PC-3 (cell line): ENCODE measurements at regions not wholly inside any gene's neighbourhood (a gene's known extent, or its start where the extent isn't known, plus 50 kb on each side); places are given as distances from the start of the nearest gene placed in this dataset.

Experiments used
- ATAC-seq: fragments of 200-7000 bp; cut with Tn5 transposase; 2 replicates; pipeline ENCODE4 v1.9.1; 2020; ENCODE audit warnings: mild to moderate bottlenecking, moderate library complexity
- BruUV-seq: library from RNA; stranded (reverse); fragments of 400-500 nt; replicated peaks from 2 replicates; lab custom pipeline; 2021; lab: Mats Ljungman, UMichigan
- CTCF ChIA-PET: fragments of 300-600 bp; sonication (Branson Sonifier 250); formaldehyde crosslinking; loops from one replicate; lab custom pipeline; 2022; ENCODE audit warnings: antibody characterized with exemption; lab: Charles Lee
- POLR2A ChIA-PET: fragments of 300-600 bp; sonication (Branson Sonifier 250); formaldehyde crosslinking; loops from one replicate; lab custom pipeline; 2022; ENCODE audit warnings: antibody characterized with exemption; ENCODE audit not compliant: unreplicated experiment; lab: Charles Lee
- DNase-seq: peaks from one replicate; pipeline ENCODE4 v3.0.0-alpha.2; 2015
- H2AFZ ChIP-seq: fragments of 300-600 bp; sonication (generic); 2 replicates; pipeline ENCODE4 v1.6.0; 2016; ENCODE audit warnings: antibody characterized with exemption, low read length
- H3F3A ChIP-seq: fragments of 300-600 bp; sonication (generic); one replicate; pipeline ENCODE4 v1.6.0; 2017; ENCODE audit warnings: antibody characterized with exemption, low read length, control low read depth, mild to moderate bottlenecking; ENCODE audit not compliant: unreplicated experiment
- H3K27ac ChIP-seq: fragments of 300-600 bp; sonication (generic); 2 replicates; pipeline ENCODE4 v1.5.1; 2016; ENCODE audit warnings: mild to moderate bottlenecking, low read length
- H3K27me3 ChIP-seq: fragments of 300-600 bp; sonication (generic); 2 replicates; pipeline ENCODE4 v1.6.1; 2016; ENCODE audit warnings: low read length, mixed read lengths
- H3K36me3 ChIP-seq: fragments of 300-600 bp; sonication (generic); 2 replicates; pipeline ENCODE4 v1.6.1; 2016; ENCODE audit warnings: low read depth, mixed run types, low read length, mixed read lengths
- H3K4me1 ChIP-seq: fragments of 300-600 bp; sonication (generic); 2 replicates; pipeline ENCODE4 v1.5.1; 2016; ENCODE audit warnings: low read length; ENCODE audit not compliant: insufficient read depth
- H3K4me2 ChIP-seq: fragments of 300-600 bp; sonication (generic); 2 replicates; pipeline ENCODE4 v1.6.0; 2016; ENCODE audit warnings: low read length
- H3K4me3 ChIP-seq: fragments of 300-600 bp; sonication (generic); 2 replicates; pipeline ENCODE4 v1.5.1; 2016; ENCODE audit warnings: mild to moderate bottlenecking, low read length, mixed read lengths
- H3K79me2 ChIP-seq: fragments of 300-600 bp; sonication (generic); 2 replicates; pipeline ENCODE4 v1.6.1; 2017; ENCODE audit warnings: low read length, mixed read lengths
- H3K9ac ChIP-seq: fragments of 300-600 bp; sonication (generic); 2 replicates; pipeline ENCODE4 v1.6.0; 2016; ENCODE audit warnings: mild to moderate bottlenecking, low read length
- H3K9me2 ChIP-seq: fragments of 300-600 bp; sonication (generic); replicated peaks from 2 replicates; pipeline ENCODE4 v1.6.1; 2016; ENCODE audit warnings: mixed run types, low read length, mixed read lengths
- H3K9me3 ChIP-seq: fragments of 300-600 bp; sonication (generic); 2 replicates; pipeline ENCODE4 v1.6.1; 2016; ENCODE audit warnings: low read length, mixed read lengths
- H4K20me1 ChIP-seq: fragments of 300-600 bp; sonication (generic); 2 replicates; pipeline ENCODE4 v1.6.1; 2016; ENCODE audit warnings: low read length, mixed read lengths
- EZH2 ChIP-seq: fragments of 300-600 bp; sonication (generic); IDR thresholded peaks from one replicate; pipeline ENCODE4 v1.6.1; 2017; ENCODE audit warnings: antibody characterized with exemption, mild to moderate bottlenecking, low read length; ENCODE audit not compliant: unreplicated experiment
- EZH2phosphoT487 ChIP-seq: fragments of 300-600 bp; sonication (generic); IDR thresholded peaks from 2 replicates; pipeline ENCODE4 v1.6.1; 2018; ENCODE audit warnings: mild to moderate bottlenecking, antibody characterized with exemption, low read length, borderline replicate concordance
- intact Hi-C: fragments of 100-400 bp; cut with micrococcal nuclease; formaldehyde crosslinking; loops from 2 replicates; pipeline ENCODE4 v1.9.0; 2023
- TF ChIP-seq, protein P1 (sequence below): fragments of 300-600 bp; sonication (generic); conservative IDR thresholded peaks from 2 replicates; pipeline ENCODE4 v1.5.1; 2017; ENCODE audit warnings: antibody characterized with exemption, low read depth, mild to moderate bottlenecking, low read length

DNA sequence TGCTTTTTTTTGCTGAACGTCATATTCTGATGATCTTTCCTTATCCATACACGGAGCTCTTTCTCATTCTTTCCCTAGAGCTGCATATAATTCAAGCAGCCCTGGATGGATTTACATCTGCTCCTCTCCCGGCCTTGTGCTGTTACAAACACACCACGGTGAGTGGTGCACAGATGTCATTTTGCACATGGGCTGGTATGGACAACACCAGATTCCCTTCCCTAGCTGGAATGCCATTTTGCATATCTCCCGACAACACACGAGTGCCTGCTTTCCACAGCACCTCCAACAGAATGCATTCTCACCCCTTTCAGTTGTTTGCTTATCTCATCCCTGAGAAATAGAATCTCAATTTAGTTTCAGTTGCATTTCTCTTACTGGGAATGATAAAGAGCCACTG is 69.5 kb upstream of the AFDN start:
- no peaks in the 10 kb centered on the region for H3K36me3 ChIP-seq

DNA sequence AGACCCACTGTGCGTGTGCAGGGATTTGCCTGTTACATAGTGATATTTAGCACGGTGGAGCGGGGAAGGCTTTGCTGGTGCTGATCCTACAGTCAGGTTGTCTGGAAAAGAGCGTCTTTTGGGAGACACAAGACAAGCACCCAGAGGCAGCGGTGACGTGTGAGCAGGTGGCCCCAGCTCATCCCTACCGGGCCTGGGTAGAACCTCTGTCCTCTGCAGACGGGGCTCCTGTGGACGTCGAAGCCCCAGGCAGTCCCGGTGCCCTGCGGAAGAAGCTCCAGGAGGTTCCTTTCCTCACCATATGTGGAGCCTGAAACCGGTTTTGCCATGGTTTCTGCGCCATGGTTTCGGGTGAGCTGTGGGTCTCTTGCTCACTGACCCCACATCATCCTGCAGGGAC is 68.9 kb upstream of the AFDN start:
- POLR2A ChIA-PET: no interaction called here
- no peak overlapping the region for H3K4me2 ChIP-seq
- H3K27ac ChIP-seq: no peak overlapping the region
- ATAC-seq (no peak), DNase-seq (no peak)
- H4K20me1 ChIP-seq: no peaks in the 10 kb centered on the region
- H3K9me2 ChIP-seq: no peaks in the 10 kb centered on the region
- no peaks in the 10 kb centered on the region for H3K27me3 ChIP-seq
- intact Hi-C loops: no loop called here
- no peaks in the 10 kb centered on the region for H3K9me3 ChIP-seq
- H2AFZ ChIP-seq: no peak overlapping the region
- no peak overlapping the region for H3K4me3 ChIP-seq
- H3K36me3 ChIP-seq: no peaks in the 10 kb centered on the region
- no peaks in the 10 kb centered on the region for H3F3A ChIP-seq
- H3K79me2 ChIP-seq: no peaks in the 10 kb centered on the region
- CTCF ChIA-PET: no interaction called here
- TF ChIP-seq EZH2 (no peak), EZH2phosphoT487 (no peak)
- TF ChIP-seq, protein P1, sequence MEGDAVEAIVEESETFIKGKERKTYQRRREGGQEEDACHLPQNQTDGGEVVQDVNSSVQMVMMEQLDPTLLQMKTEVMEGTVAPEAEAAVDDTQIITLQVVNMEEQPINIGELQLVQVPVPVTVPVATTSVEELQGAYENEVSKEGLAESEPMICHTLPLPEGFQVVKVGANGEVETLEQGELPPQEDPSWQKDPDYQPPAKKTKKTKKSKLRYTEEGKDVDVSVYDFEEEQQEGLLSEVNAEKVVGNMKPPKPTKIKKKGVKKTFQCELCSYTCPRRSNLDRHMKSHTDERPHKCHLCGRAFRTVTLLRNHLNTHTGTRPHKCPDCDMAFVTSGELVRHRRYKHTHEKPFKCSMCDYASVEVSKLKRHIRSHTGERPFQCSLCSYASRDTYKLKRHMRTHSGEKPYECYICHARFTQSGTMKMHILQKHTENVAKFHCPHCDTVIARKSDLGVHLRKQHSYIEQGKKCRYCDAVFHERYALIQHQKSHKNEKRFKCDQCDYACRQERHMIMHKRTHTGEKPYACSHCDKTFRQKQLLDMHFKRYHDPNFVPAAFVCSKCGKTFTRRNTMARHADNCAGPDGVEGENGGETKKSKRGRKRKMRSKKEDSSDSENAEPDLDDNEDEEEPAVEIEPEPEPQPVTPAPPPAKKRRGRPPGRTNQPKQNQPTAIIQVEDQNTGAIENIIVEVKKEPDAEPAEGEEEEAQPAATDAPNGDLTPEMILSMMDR: no peak
- no TSS peak for BruUV-seq
- no peak overlapping the region for H3K9ac ChIP-seq
- no peaks in the 10 kb centered on the region for H3K4me1 ChIP-seq

More for the DNA sequence above, 69.5 kb upstream of the AFDN start:
- BruUV-seq: no TSS peak
- H3K79me2 ChIP-seq: no peaks in the 10 kb centered on the region
- H3K4me1 ChIP-seq: no peaks in the 10 kb centered on the region
- no peak overlapping the region for H3K4me2 ChIP-seq
- H3K27ac ChIP-seq: no peak overlapping the region
- no peaks in the 10 kb centered on the region for H3K27me3 ChIP-seq
- no peak overlapping the region for H3K9ac ChIP-seq
- ChIA-PET CTCF (no interaction called here), POLR2A (no interaction called here)
- H3K4me3 ChIP-seq: no peak overlapping the region
- TF ChIP-seq EZH2phosphoT487: no peak
- TF ChIP-seq EZH2: no peak
- H3K9me2 ChIP-seq: no peaks in the 10 kb centered on the region
- no peak overlapping the region for H2AFZ ChIP-seq
- H3K9me3 ChIP-seq: no peaks in the 10 kb centered on the region
- H4K20me1 ChIP-seq: no peaks in the 10 kb centered on the region
- ATAC-seq (no peak), DNase-seq (no peak)
- intact Hi-C loops: no loop called here
- no peaks in the 10 kb centered on the region for H3F3A ChIP-seq

DNA sequence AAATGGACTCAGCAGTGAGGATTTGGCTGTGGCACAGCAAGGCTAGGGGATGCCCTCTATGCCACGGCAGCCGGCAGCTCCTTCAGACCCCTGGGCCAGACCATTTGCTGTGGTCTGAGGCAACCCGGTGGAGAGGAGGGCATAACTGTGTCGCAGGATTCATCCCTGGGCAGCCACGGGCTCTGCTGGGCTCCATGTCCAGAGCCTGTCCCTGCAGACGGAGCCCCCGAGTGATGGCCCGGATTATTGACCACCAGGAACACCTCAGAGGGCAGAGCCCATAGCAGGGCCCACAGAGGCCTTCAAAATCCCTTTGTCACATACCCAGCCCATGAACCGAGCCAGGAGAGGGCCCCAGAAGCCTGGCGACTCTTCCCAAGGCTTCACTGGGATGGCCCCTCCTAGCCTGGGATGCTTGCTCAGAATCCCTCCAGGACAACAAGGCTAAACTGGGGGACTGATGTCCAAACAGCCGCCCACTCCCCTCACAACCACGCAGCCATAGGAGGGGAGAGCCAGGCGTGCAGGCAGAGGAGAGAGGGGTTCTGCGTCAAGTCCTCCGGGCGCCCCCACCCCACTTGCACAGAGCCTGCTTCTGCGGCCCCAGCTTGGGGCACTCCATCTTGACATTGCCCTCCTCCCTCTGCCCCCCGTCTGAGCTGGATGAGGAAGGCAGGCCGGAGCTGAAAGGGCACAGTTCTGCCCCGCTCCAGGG is 68.2 kb upstream of the AFDN start:
- BruUV-seq: no TSS peak
- Histone ChIP-seq H3K4me3 (no peak overlapping the region), H3K27me3 (no peaks in the 10 kb centered on the region), H3K9me3 (no peaks in the 10 kb centered on the region), H2AFZ (no peak overlapping the region), H3K36me3 (no peaks in the 10 kb centered on the region), H3K79me2 (no peaks in the 10 kb centered on the region), H4K20me1 (no peaks in the 10 kb centered on the region), H3K27ac (no peak overlapping the region), H3K9ac (no peak overlapping the region), H3K4me2 (no peak overlapping the region), H3K4me1 (no peaks in the 10 kb centered on the region), H3F3A (no peaks in the 10 kb centered on the region), H3K9me2 (no peaks in the 10 kb centered on the region)
- ATAC-seq (no peak), DNase-seq (no peak)
- intact Hi-C loops: no loop called here
- CTCF ChIA-PET: no interaction called here
- TF ChIP-seq EZH2phosphoT487 (no peak), EZH2 (no peak)
- TF ChIP-seq, protein P1: no peak
- POLR2A ChIA-PET: no interaction called here
